Neural cell (in vitro differentiated cells): ENCODE measurements at regions not wholly inside any gene's neighbourhood (a gene's known extent, or its start where the extent isn't known, plus 50 kb on each side); places are given as distances from the start of the nearest gene placed in this dataset.

Experiments
- H2AFZ ChIP-seq: fragments of 200-600, 300-800 bp; sonication (generic), shearing (Covaris generic); 2 replicates; pipeline ENCODE4 v1.6.0; 2014; ENCODE audit warnings: low read depth, mild to moderate bottlenecking, antibody characterized with exemption, low read length, moderate library complexity
- H3F3A ChIP-seq: fragments of 200-600 bp; shearing (Covaris generic); 2 replicates; pipeline ENCODE4 v1.6.1; 2016; ENCODE audit warnings: mild to moderate bottlenecking, moderate library complexity, mixed read lengths, antibody characterized with exemption, low read length; ENCODE audit not compliant: insufficient read depth, poor library complexity, severe bottlenecking
- H3K27ac ChIP-seq: fragments of 200-600, 300-800 bp; sonication (generic), shearing (Covaris generic); 2 replicates; pipeline ENCODE4 v1.5.1; 2014; ENCODE audit warnings: mild to moderate bottlenecking, low read length, moderate library complexity
- H3K27me3 ChIP-seq: fragments of 300-800, 200-600 bp; sonication (generic), shearing (Covaris generic); 2 replicates; pipeline ENCODE4 v1.6.0; 2014; ENCODE audit warnings: mild to moderate bottlenecking, low read depth, low read length, moderate library complexity; ENCODE audit not compliant: insufficient read depth
- H3K36me3 ChIP-seq: fragments of 300-800, 200-600 bp; sonication (generic), shearing (Covaris generic); 2 replicates; pipeline ENCODE4 v1.5.1; 2014; ENCODE audit warnings: mild to moderate bottlenecking, antibody characterized with exemption, low read length, moderate library complexity; ENCODE audit not compliant: insufficient read depth
- H3K4me2 ChIP-seq: fragments of 300-800, 200-600 bp; sonication (generic), shearing (Covaris generic); 2 replicates; pipeline ENCODE4 v1.6.0; 2014; ENCODE audit warnings: mild to moderate bottlenecking, low read length
- H3K4me3 ChIP-seq: fragments of 300-800, 200-600 bp; sonication (generic), shearing (Covaris generic); 2 replicates; pipeline ENCODE4 v1.5.1; 2014; ENCODE audit warnings: mild to moderate bottlenecking, low read length, moderate library complexity
- H3K79me2 ChIP-seq: fragments of 200-600 bp; shearing (Covaris generic); replicated peaks from 2 replicates; pipeline ENCODE4 v1.6.0; 2014; ENCODE audit warnings: mild to moderate bottlenecking, low read length, moderate library complexity; ENCODE audit not compliant: insufficient read depth
- H3K9ac ChIP-seq: fragments of 300-800, 200-600 bp; sonication (generic), shearing (Covaris generic); 2 replicates; pipeline ENCODE4 v1.6.1; 2016; ENCODE audit warnings: mild to moderate bottlenecking, low read length, mixed read lengths
- H3K9me2 ChIP-seq: fragments of 200-600 bp; shearing (Covaris generic); 2 replicates; pipeline ENCODE4 v1.6.1; 2016; ENCODE audit warnings: mild to moderate bottlenecking, low read length, mixed read lengths; ENCODE audit not compliant: insufficient read depth
- H3K9me3 ChIP-seq: fragments of 200-600, 300-800 bp; sonication (generic), shearing (Covaris generic); 2 replicates; pipeline ENCODE4 v1.6.1; 2016; ENCODE audit warnings: mild to moderate bottlenecking, mixed run types, low read length, moderate library complexity, mixed read lengths
- H4K20me1 ChIP-seq: fragments of 200-600 bp; shearing (Covaris generic); 2 replicates; pipeline ENCODE4 v1.6.1; 2016; ENCODE audit warnings: mild to moderate bottlenecking, mixed run types; ENCODE audit not compliant: insufficient read depth
- CTCF ChIP-seq: fragments of 450-650 bp; IDR thresholded peaks from 2 replicates; pipeline ENCODE4 v1.5.1; 2014; ENCODE audit warnings: antibody characterized with exemption, mild to moderate bottlenecking, moderate library complexity; ENCODE audit not compliant: poor library complexity, severe bottlenecking
- EP300 ChIP-seq: fragments of 450-650 bp; conservative IDR thresholded peaks from 2 replicates; pipeline ENCODE4 v1.6.1; 2014; ENCODE audit warnings: antibody characterized with exemption, mild to moderate bottlenecking, moderate library complexity; ENCODE audit not compliant: poor library complexity, severe bottlenecking
- EZH2 ChIP-seq: fragments of 200-600, 300-800 bp; shearing (Covaris generic), sonication (generic); IDR thresholded peaks from 2 replicates; pipeline ENCODE4 v1.6.1; 2014; ENCODE audit warnings: antibody characterized with exemption, low read length, borderline replicate concordance, mild to moderate bottlenecking; ENCODE audit not compliant: insufficient read depth, poor library complexity, severe bottlenecking
- MXI1 ChIP-seq: fragments of 450-650 bp; conservative IDR thresholded peaks from 2 replicates; pipeline ENCODE4 v1.6.1; 2014; ENCODE audit warnings: antibody characterized with exemption, mild to moderate bottlenecking; ENCODE audit not compliant: poor library complexity, severe bottlenecking
- RAD21 ChIP-seq: fragments of 450-650 bp; conservative IDR thresholded peaks from 2 replicates; pipeline ENCODE4 v1.6.1; 2014; ENCODE audit warnings: antibody characterized with exemption, mild to moderate bottlenecking, moderate library complexity
- REST ChIP-seq: IDR thresholded peaks from 2 replicates; pipeline ENCODE4 v1.6.1; 2012; ENCODE audit warnings: borderline replicate concordance
- SMC3 ChIP-seq: fragments of 450-650 bp; conservative IDR thresholded peaks from 2 replicates; pipeline ENCODE4 v1.6.1; 2014; ENCODE audit warnings: antibody characterized with exemption, mild to moderate bottlenecking, moderate library complexity; ENCODE audit not compliant: poor library complexity
- TAF1 ChIP-seq: IDR thresholded peaks from 2 replicates; pipeline ENCODE4 v1.6.1; 2012; ENCODE audit warnings: low read depth

- Histone ChIP-seq H3K79me2 (no peaks in the 10 kb centered on the region), H3K9me2 (no peaks in the 10 kb centered on the region), H2AFZ (no peak overlapping the region), H3K27me3 (no peaks in the 10 kb centered on the region), H3F3A (no peaks in the 10 kb centered on the region), H4K20me1 (no peaks in the 10 kb centered on the region), H3K9ac (no peak overlapping the region), H3K4me2 (no peak overlapping the region), H3K27ac (no peak overlapping the region), H3K4me3 (no peak overlapping the region), H3K9me3 (no peaks in the 10 kb centered on the region), H3K36me3 (no peaks in the 10 kb centered on the region)
- TF ChIP-seq MXI1 (no peak), TAF1 (no peak), RAD21 (no peak), SMC3 (no peak), REST (no peak)
Measured at GRCh38 chr3:55305696-55306485, 181.2 kb downstream of the WNT5A start.

GRCh38 chr3:55300701-55301100, 186.4 kb downstream of the WNT5A start:
- no peaks in the 10 kb centered on the region for H3K9me3 ChIP-seq
- H3K36me3 ChIP-seq, result no peaks in the 10 kb centered on the region
- no peak overlapping the region for H3K9ac ChIP-seq
- H3K27ac ChIP-seq, result no peak overlapping the region
- no peaks in the 10 kb centered on the region for H3K27me3 ChIP-seq
- H4K20me1 ChIP-seq, result no peaks in the 10 kb centered on the region
- H3K4me3 ChIP-seq, result no peak overlapping the region
- no peak overlapping the region for H2AFZ ChIP-seq
- H3K9me2 ChIP-seq, result no peaks in the 10 kb centered on the region
- H3F3A ChIP-seq, result no peaks in the 10 kb centered on the region
- TF ChIP-seq RAD21 (no peak), CTCF (no peak), EP300 (no peak), SMC3 (no peak), EZH2 (no peak), TAF1 (no peak), REST (no peak), MXI1 (no peak)
- no peaks in the 10 kb centered on the region for H3K79me2 ChIP-seq
- H3K4me2 ChIP-seq, result no peak overlapping the region
